ENCODE measurements at regions not wholly inside any gene's neighbourhood (a gene's known extent, or its start where the extent isn't known, plus 50 kb on each side); places are given as distances from the start of the nearest gene placed in this dataset.

DNA sequence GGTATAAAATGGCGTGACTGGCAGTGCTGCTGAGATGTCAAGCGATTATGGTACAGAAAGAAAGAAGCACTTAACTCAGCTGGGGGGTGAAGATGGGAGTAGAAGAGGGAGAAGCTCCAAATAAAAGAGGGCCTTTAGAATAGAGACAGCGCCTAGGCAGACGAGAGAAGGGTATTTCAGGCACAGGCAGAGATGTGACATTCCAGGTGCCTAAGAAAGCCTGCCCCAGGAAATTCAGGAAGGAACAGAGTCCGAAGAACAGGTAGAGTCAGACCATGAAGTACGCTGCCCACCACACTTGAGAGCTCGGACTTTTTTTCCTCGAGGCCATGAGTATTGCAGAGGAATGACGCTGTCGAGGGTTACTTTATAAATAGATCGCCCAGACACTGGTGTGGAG is 170.9 kb upstream of the ATF7IP start:
- H3K36me3 ChIP-seq (ENCODE audit: insufficient read depth, low read length) = no peaks in the 10 kb centered on the region
- no peaks in the 10 kb centered on the region for H3K27me3 ChIP-seq (ENCODE audit: insufficient read depth, low read length)
- H3K4me1 ChIP-seq (ENCODE audit: insufficient read depth, low read length) = no peaks in the 10 kb centered on the region
- no peaks in the 10 kb centered on the region for H3K36me3 Mint-ChIP-seq (ENCODE audit: low read depth, unreplicated experiment)
- H4K20me1 ChIP-seq (ENCODE audit: insufficient read depth, low read length) = no peaks in the 10 kb centered on the region
- H3K27ac ChIP-seq (ENCODE audit: low read depth, low read length) = no peak overlapping the region
- H3K79me2 ChIP-seq (ENCODE audit: insufficient read depth, low read length) = no peaks in the 10 kb centered on the region
- TF ChIP-seq EZH2 (IDR thresholded peaks at IDR 0.05; ENCODE audit: insufficient read depth, low read length) = no peak
- TF ChIP-seq CTCF (IDR thresholded peaks at IDR 0.05; ENCODE audit: insufficient read depth, low read depth, low read length) = no peak
- H3K27me3 Mint-ChIP-seq (ENCODE audit: low read depth, unreplicated experiment) = no peaks in the 10 kb centered on the region
- no peak overlapping the region for H3K4me3 Mint-ChIP-seq (ENCODE audit: unreplicated experiment)
- no peaks in the 10 kb centered on the region for H3K4me1 Mint-ChIP-seq (ENCODE audit: low read depth, unreplicated experiment)
- no peak overlapping the region for H2AFZ ChIP-seq (ENCODE audit: low read depth, low read length)
- H3K4me2 ChIP-seq (ENCODE audit: low read length) = no peak overlapping the region
- no peak for DNase-seq (ENCODE audit: low read depth)
- H3K9ac ChIP-seq (ENCODE audit: low read length) = no peak overlapping the region
- H3K9me3 Mint-ChIP-seq (ENCODE audit: unreplicated experiment) = no peaks in the 10 kb centered on the region
- no peak overlapping the region for H3K27ac Mint-ChIP-seq (ENCODE audit: unreplicated experiment)
- no peaks in the 10 kb centered on the region for H3K9me3 ChIP-seq (ENCODE audit: insufficient read depth, low read depth, low read length)
- FAIRE-seq = no peak
- no peak overlapping the region for H3K4me3 ChIP-seq (ENCODE audit: insufficient read depth, low read depth, low read length)

DNA sequence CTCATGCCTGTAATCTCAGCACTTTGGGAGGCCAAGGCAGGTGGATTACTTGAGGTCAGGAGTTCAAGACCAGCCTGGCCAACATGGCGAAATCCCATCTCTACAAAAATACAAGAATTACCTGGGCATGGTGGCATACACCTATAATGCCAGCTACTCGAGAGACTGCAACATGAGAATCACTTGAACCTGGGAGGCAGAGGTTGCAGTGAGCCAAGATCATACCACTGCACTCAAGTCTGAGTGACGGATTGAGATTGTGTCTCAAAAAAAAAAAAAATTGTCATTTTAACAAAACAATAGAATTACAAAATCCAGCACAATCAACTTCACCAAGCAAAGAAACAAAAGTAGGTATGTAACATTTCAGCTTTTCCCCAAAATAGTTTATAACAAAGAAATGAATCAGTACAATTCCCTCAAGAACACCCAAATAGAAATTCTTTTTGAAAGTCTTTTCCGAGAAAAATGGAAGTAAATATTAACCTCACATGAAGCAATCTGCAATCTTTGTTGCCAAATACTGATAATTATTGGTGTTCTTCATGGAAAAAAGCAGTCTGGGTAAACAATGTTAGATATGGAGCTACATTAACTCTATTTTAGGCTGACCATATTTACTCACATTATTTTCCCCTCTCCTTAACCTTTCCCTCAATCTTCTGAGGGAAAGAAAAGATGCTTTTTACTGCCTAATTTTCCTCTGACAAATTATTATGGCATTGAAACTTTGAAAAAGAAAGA is 165.9 kb upstream of the ATF7IP start:
- no peak overlapping the region for H2AFZ ChIP-seq (ENCODE audit: low read depth, low read length)
- no peaks in the 10 kb centered on the region for H3K36me3 Mint-ChIP-seq (ENCODE audit: low read depth, unreplicated experiment)
- H3K9ac ChIP-seq (ENCODE audit: low read length) = no peak overlapping the region
- TF ChIP-seq EZH2 (IDR thresholded peaks at IDR 0.05; ENCODE audit: insufficient read depth, low read length) = no peak
- no peak for TF ChIP-seq CTCF (IDR thresholded peaks at IDR 0.05; ENCODE audit: insufficient read depth, low read depth, low read length)
- H3K4me3 ChIP-seq (ENCODE audit: insufficient read depth, low read depth, low read length) = no peak overlapping the region
- no peak for FAIRE-seq
- no peak overlapping the region for H3K4me3 Mint-ChIP-seq (ENCODE audit: unreplicated experiment)
- H3K9me3 ChIP-seq (ENCODE audit: insufficient read depth, low read depth, low read length) = no peaks in the 10 kb centered on the region
- no peak overlapping the region for H3K4me2 ChIP-seq (ENCODE audit: low read length)
- H3K27ac Mint-ChIP-seq (ENCODE audit: unreplicated experiment) = no peak overlapping the region
- H3K27me3 ChIP-seq (ENCODE audit: insufficient read depth, low read length) = no peaks in the 10 kb centered on the region
- H3K36me3 ChIP-seq (ENCODE audit: insufficient read depth, low read length) = no peaks in the 10 kb centered on the region
- no peaks in the 10 kb centered on the region for H4K20me1 ChIP-seq (ENCODE audit: insufficient read depth, low read length)
- H3K4me1 ChIP-seq (ENCODE audit: insufficient read depth, low read length) = no peaks in the 10 kb centered on the region
- H3K27ac ChIP-seq (ENCODE audit: low read depth, low read length) = no peak overlapping the region
- DNase-seq (ENCODE audit: low read depth) = no peak
- no peaks in the 10 kb centered on the region for H3K79me2 ChIP-seq (ENCODE audit: insufficient read depth, low read length)
- no peaks in the 10 kb centered on the region for H3K4me1 Mint-ChIP-seq (ENCODE audit: low read depth, unreplicated experiment)
- H3K27me3 Mint-ChIP-seq (ENCODE audit: low read depth, unreplicated experiment) = no peaks in the 10 kb centered on the region
- H3K9me3 Mint-ChIP-seq (ENCODE audit: unreplicated experiment) = no peaks in the 10 kb centered on the region

GRCh38 chr12:14200598-14200997 is 164.9 kb upstream of the ATF7IP start:
- Histone ChIP-seq H4K20me1 (ENCODE audit: insufficient read depth, low read length) (no peaks in the 10 kb centered on the region), H3K79me2 (ENCODE audit: insufficient read depth, low read length) (no peaks in the 10 kb centered on the region), H3K4me2 (ENCODE audit: low read length) (no peak overlapping the region), H3K4me1 (ENCODE audit: insufficient read depth, low read length) (no peaks in the 10 kb centered on the region), H2AFZ (ENCODE audit: low read depth, low read length) (no peak overlapping the region), H3K9ac (ENCODE audit: low read length) (no peak overlapping the region), H3K36me3 (ENCODE audit: insufficient read depth, low read length) (no peaks in the 10 kb centered on the region), H3K9me3 (ENCODE audit: insufficient read depth, low read depth, low read length) (no peaks in the 10 kb centered on the region), H3K27me3 (ENCODE audit: insufficient read depth, low read length) (no peaks in the 10 kb centered on the region), H3K4me3 (ENCODE audit: insufficient read depth, low read depth, low read length) (no peak overlapping the region), H3K27ac (ENCODE audit: low read depth, low read length) (no peak overlapping the region)
- no peaks in the 10 kb centered on the region for H3K27me3 Mint-ChIP-seq (ENCODE audit: low read depth, unreplicated experiment)
- H3K27ac Mint-ChIP-seq (ENCODE audit: unreplicated experiment) = no peak overlapping the region
- H3K36me3 Mint-ChIP-seq (ENCODE audit: low read depth, unreplicated experiment) = no peaks in the 10 kb centered on the region
- no peaks in the 10 kb centered on the region for H3K4me1 Mint-ChIP-seq (ENCODE audit: low read depth, unreplicated experiment)
- H3K9me3 Mint-ChIP-seq (ENCODE audit: unreplicated experiment) = no peaks in the 10 kb centered on the region
- H3K4me3 Mint-ChIP-seq (ENCODE audit: unreplicated experiment) = no peak overlapping the region
- FAIRE-seq = no peak
- TF ChIP-seq CTCF (IDR thresholded peaks at IDR 0.05; ENCODE audit: insufficient read depth, low read depth, low read length) (no peak), EZH2 (IDR thresholded peaks at IDR 0.05; ENCODE audit: insufficient read depth, low read length) (no peak)
- DNase-seq (ENCODE audit: low read depth) = no peak
